Fibroblast of lung (primary cell): ENCODE measurements at regions not wholly inside any gene's neighbourhood (a gene's known extent, or its start where the extent isn't known, plus 50 kb on each side); places are given as distances from the start of the nearest gene placed in this dataset.

Experiments used
- DNase-seq, 2 donors: peaks; one replicate each; pipeline versions ENCODE4 v3.0.0 to v3.0.0-alpha.2; 2010; ENCODE audit warnings: low read depth in 2 of 2
- H2AFZ ChIP-seq: 2 replicates; pipeline ENCODE4 v1.5.1; 2012; ENCODE audit warnings: low read length, control low read depth, inconsistent platforms
- H3K27ac ChIP-seq: 2 replicates; pipeline ENCODE4 v1.5.1; 2011; ENCODE audit warnings: low read length, control low read depth; ENCODE audit not compliant: insufficient read depth
- H3K27me3 ChIP-seq: 2 replicates; pipeline ENCODE4 v1.5.1; 2011; ENCODE audit warnings: mild to moderate bottlenecking, low read length; ENCODE audit not compliant: control insufficient read depth, insufficient read depth
- H3K36me3 ChIP-seq: 2 replicates; pipeline ENCODE4 v1.5.1; 2011; ENCODE audit warnings: low read length; ENCODE audit not compliant: control insufficient read depth, insufficient read depth
- H3K4me1 ChIP-seq: 2 replicates; pipeline ENCODE4 v1.5.1; 2011; ENCODE audit warnings: low read length; ENCODE audit not compliant: control insufficient read depth, insufficient read depth; ENCODE audit errors: extremely low read depth
- H3K4me2 ChIP-seq: 2 replicates; pipeline ENCODE4 v1.5.1; 2011; ENCODE audit warnings: low read length, control low read depth; ENCODE audit not compliant: insufficient read depth; ENCODE audit errors: extremely low read depth
- H3K4me3 ChIP-seq, 4 experiments: fragments of 200-600 bp in 1 of 4; sonication (generic) in 1 of 4; replicated peaks in 1 of 4; 2 replicates each; pipeline ENCODE4 v1.5.1; 2011 to 2016; ENCODE audit warnings: low read length in 4 of 4, low read depth in 3 of 4, mild to moderate bottlenecking in 3 of 4, control low read depth in 2 of 4, inconsistent platforms in 1 of 4, mixed read lengths in 1 of 4; ENCODE audit not compliant: insufficient read depth in 1 of 4; ENCODE audit errors: control extremely low read depth in 1 of 4
- H3K79me2 ChIP-seq: 2 replicates; pipeline ENCODE4 v1.5.1; 2012; ENCODE audit warnings: mild to moderate bottlenecking, low read length, inconsistent platforms; ENCODE audit not compliant: control insufficient read depth, insufficient read depth
- H3K9ac ChIP-seq: 2 replicates; pipeline ENCODE4 v1.5.1; 2011; ENCODE audit warnings: mild to moderate bottlenecking, low read length, control low read depth; ENCODE audit not compliant: insufficient read depth
- H3K9me3 ChIP-seq: 2 replicates; pipeline ENCODE4 v1.5.1; 2012; ENCODE audit warnings: low read depth, low read length; ENCODE audit not compliant: control insufficient read depth, insufficient read depth
- H4K20me1 ChIP-seq: 2 replicates; pipeline ENCODE4 v1.5.1; 2011; ENCODE audit warnings: low read length; ENCODE audit not compliant: control insufficient read depth, insufficient read depth; ENCODE audit errors: extremely low read depth
- EZH2 ChIP-seq: IDR thresholded peaks from 2 replicates; pipeline ENCODE4 v1.5.1; 2012; ENCODE audit warnings: low read length, control low read depth, mild to moderate bottlenecking; ENCODE audit errors: missing control alignments
- TF ChIP-seq, protein P1 (sequence below), 2 donors: IDR thresholded peaks in 1 of 2; conservative IDR thresholded peaks in 1 of 2; 1 replicate in 1 of 2; 2 replicates in 1 of 2; pipeline ENCODE4 v1.5.1; 2011 to 2012; ENCODE audit warnings: low read length in 2 of 2, control low read depth in 1 of 2, inconsistent platforms in 1 of 2, low read depth in 1 of 2, mild to moderate bottlenecking in 1 of 2

DNA sequence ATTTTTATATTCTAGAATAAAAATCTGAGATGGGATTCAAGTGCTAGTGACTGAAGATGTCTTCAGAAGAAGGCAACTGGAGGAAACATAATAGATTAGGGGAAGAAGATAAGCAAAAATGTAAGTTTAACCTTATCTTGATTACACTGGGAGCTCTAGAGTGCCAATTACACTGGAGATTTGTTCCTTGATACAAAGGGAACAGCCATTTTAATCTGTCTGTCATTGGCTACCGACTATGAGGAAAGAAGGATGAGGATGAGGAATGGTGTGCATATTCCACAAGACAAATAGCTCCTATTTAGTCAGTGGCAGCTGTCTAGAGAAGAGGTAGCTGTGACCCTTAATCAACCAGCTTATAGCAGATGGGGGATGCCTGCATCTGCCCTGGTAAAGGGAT, 1034.5 kb upstream of the IGFBP7 start:
- H2AFZ ChIP-seq, result no peak overlapping the region
- H3K9ac ChIP-seq, result no peak overlapping the region
- no peaks in the 10 kb centered on the region for H3K4me1 ChIP-seq
- H4K20me1 ChIP-seq, result no peaks in the 10 kb centered on the region
- H3K27me3 ChIP-seq, result no peaks in the 10 kb centered on the region
- no peaks in the 10 kb centered on the region for H3K79me2 ChIP-seq
- H3K4me3 ChIP-seq, result no peak overlapping the region
- H3K27ac ChIP-seq, result no peak overlapping the region
- no peaks in the 10 kb centered on the region for H3K9me3 ChIP-seq
- TF ChIP-seq, protein P1, sequence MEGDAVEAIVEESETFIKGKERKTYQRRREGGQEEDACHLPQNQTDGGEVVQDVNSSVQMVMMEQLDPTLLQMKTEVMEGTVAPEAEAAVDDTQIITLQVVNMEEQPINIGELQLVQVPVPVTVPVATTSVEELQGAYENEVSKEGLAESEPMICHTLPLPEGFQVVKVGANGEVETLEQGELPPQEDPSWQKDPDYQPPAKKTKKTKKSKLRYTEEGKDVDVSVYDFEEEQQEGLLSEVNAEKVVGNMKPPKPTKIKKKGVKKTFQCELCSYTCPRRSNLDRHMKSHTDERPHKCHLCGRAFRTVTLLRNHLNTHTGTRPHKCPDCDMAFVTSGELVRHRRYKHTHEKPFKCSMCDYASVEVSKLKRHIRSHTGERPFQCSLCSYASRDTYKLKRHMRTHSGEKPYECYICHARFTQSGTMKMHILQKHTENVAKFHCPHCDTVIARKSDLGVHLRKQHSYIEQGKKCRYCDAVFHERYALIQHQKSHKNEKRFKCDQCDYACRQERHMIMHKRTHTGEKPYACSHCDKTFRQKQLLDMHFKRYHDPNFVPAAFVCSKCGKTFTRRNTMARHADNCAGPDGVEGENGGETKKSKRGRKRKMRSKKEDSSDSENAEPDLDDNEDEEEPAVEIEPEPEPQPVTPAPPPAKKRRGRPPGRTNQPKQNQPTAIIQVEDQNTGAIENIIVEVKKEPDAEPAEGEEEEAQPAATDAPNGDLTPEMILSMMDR (conservative IDR thresholded peaks at IDR 0.05 in 1 of 2, IDR thresholded peaks at IDR 0.05 in 1 of 2; ENCODE audit: low read depth in 1 of 2, low read length in 2 of 2), result no peak
- no peak for TF ChIP-seq EZH2
- DNase-seq, result no peak
- no peaks in the 10 kb centered on the region for H3K36me3 ChIP-seq
- H3K4me2 ChIP-seq, result no peak overlapping the region

DNA sequence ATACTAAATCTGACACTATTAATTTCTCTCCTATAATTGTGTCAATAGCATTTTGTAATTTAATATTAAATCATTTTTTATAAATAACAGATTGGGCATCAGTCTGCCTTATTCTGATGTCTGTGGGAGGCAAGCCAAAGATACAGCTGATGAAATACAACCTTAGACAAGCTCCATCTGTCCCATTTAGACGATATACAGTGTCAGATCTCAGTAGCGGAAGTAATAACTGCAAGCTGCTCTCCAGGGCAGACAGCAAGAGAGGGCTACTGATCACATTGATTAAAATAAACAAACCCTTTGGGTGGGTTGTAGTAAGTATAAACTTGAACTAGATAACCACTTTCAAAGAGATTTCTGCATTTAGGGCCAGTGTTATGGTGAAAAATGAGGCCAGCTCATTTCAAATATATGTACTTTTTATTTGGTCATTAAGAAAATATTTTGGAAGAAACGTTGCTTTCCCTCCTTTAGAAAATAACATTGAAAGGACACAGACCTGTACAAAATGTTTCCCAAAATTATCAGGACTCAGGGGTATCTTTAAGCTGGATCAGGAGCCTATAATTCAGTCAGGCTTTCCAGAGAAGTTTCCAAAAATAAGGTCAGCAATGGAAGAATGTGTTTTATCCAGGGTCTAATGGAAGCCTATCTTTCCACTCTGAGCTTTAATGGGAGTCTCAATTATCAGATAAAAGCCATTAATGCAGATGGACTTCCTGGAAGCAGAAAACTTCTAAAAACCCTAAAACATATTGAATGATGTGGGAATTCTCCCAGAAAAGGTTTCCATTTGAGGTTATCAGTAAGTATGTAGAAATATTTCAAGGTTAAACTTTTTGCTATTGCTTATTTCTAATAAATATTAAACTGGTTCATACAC, 1028.8 kb upstream of the IGFBP7 start:
- no peak for DNase-seq
- no peaks in the 10 kb centered on the region for H3K36me3 ChIP-seq
- H3K4me3 ChIP-seq, result no peak overlapping the region
- TF ChIP-seq, protein P1 (conservative IDR thresholded peaks at IDR 0.05 in 1 of 2, IDR thresholded peaks at IDR 0.05 in 1 of 2; ENCODE audit: low read depth in 1 of 2, low read length in 2 of 2), result no peak
- TF ChIP-seq EZH2, result no peak
- no peaks in the 10 kb centered on the region for H3K79me2 ChIP-seq
- no peaks in the 10 kb centered on the region for H3K4me1 ChIP-seq
- H2AFZ ChIP-seq, result no peak overlapping the region
- no peaks in the 10 kb centered on the region for H3K9me3 ChIP-seq
- no peak overlapping the region for H3K4me2 ChIP-seq
- H3K27me3 ChIP-seq, result no peaks in the 10 kb centered on the region
- no peak overlapping the region for H3K9ac ChIP-seq
- H3K27ac ChIP-seq, result no peak overlapping the region
- no peaks in the 10 kb centered on the region for H4K20me1 ChIP-seq

- Histone ChIP-seq H3K36me3 (no peaks in the 10 kb centered on the region), H3K79me2 (no peaks in the 10 kb centered on the region), H4K20me1 (no peaks in the 10 kb centered on the region), H3K27ac (no peak overlapping the region), H2AFZ (no peak overlapping the region), H3K9ac (no peak overlapping the region), H3K4me1 (no peaks in the 10 kb centered on the region), H3K4me2 (no peak overlapping the region), H3K4me3 (no peak overlapping the region), H3K27me3 (no peaks in the 10 kb centered on the region), H3K9me3 (no peaks in the 10 kb centered on the region)
- TF ChIP-seq EZH2, result no peak
- TF ChIP-seq, protein P1 (conservative IDR thresholded peaks at IDR 0.05 in 1 of 2, IDR thresholded peaks at IDR 0.05 in 1 of 2; ENCODE audit: low read depth in 1 of 2, low read length in 2 of 2), result no peak
- no peak for DNase-seq
Observed at GRCh38 chr4:58136604-58137003, 1026.4 kb upstream of the IGFBP7 start.
